Stimulated activated CD4-positive, alpha-beta T cell treated with anti-CD3 and anti-CD28 coated beads, Interleukin-4, amount 100 ng/mL, for 1 hour (primary cell): ENCODE measurements at regions not wholly inside any gene's neighbourhood (a gene's known extent, or its start where the extent isn't known, plus 50 kb on each side); places are given as distances from the start of the nearest gene placed in this dataset.

ENCODE experiments used
- DNase-seq: peaks from one replicate; pipeline ENCODE4 v3.0.0-alpha.2; 2020

DNA sequence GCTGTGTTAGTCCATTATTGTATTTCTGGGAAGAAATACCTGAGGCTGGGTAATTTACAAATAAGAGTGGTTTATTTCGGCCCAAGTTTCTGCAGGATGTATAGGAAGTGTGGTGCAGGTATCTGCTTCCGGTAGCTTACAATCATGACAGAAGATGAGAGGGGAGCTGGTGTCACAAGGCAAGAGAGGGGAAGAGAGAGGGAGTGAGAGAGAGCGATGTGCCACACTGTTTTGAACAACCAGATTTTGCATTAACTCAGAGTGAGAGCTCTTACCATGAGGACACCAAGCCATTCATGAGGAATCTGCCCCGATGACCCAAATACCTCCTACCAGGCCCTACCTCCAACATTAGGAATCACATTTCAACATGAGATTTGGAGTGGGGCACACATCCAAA is 627.6 kb upstream of the FRG1 start:
- DNase-seq, result no peak

DNA sequence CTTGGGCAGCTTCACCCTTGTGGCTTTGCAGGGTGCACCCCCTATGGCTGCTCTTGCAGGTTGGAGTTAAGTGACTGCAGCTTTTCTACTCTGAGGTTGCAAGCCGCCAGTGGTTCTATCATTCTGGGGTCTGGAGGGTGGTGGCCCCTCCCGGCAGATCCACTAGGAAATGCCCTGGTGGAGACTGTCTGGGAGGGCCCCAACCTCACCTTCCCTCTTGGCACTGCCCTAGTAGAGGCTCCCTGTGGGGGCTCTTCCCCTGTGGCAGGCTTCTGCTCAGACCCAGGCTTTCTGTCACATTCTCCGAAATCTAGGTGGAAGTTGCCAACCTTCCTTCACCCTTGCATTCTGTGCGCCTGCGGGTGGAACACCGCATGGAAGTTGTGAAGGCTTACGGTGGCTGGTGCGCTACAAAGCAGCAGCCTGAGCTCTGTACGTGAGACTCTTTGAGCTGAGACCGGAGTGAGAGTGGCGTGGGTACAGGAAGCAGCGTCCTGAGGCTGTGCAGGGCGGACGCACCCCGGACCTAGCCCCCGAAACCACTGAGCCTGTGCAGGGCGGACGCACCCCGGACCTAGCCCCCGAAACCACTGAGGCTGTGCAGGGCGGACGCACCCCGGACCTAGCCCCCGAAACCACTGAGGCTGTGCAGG is 626.7 kb upstream of the FRG1 start:
- DNase-seq, result no peak

DNA sequence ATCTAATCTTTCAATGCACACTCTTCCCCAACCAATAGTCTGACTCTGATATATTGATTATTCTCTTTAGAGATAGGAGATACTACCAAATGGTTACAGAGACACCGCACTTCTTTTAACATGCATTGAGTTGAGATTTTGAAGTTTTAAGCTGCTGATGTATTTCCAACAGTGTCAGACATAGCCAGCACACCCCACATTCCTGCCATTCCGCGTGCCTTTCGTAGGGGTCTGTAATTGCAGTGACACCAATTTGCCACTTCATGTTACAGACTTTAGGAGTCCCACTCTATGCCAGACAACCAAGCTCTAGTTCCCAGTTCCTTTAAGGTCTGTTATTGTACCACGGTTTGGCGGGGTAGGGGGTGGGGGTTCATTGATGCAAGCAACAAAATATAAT is 618.2 kb upstream of the FRG1 start:
- DNase-seq, result no peak

DNA sequence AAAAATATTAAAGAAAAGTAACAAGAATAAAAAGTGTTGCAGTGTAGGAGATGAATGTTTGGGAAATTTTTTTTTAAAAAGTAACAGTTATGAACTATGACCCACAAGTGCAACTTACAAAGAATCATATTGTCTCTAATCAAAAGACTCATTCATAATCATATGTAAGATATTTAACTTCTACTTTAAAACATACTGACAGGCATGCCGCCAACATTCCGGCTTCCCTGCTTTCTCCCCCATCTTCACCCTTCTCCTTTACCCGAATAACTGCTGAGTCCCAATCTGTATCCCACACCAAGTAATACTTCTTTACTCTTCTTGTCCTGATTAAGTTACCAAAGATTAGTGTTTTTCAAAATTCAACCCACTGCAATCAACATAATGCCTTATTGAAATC is 598.8 kb upstream of the FRG1 start:
- DNase-seq, result no peak

DNA sequence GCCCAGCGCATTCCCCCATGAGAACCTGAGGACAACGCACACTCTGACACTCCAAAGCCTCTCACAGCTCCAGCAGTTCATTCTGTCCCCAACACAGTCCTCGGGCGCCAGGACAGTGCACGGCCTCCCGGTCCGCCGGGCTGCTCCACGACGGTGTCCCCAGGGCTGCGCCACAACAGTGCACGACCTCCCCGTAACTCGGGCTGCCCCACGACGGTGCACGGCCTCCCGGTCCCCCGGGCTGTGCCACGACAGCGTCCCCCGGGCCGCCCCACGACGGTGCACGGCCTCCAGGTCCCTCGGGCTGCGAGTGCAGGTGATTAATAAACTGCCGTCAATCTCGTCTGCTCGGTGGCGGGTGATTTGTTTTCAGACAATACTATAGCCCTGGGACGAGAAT is 585.1 kb upstream of the FRG1 start:
- DNase-seq, result no peak

DNA sequence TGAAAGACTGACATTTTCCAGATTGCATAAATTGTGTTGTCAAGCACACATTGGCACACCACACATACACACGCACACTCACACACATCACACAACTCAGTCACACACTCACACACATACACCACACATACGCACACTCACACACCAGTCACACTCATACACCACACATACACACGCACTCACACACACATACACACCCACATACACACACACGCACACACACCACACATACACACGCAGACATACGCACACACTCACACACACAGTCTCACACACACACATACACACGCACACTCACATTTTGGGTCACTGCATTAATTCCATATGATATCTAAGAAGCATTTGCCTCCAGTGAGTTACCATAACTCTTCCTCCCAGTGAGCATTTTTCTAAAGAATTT is 578.3 kb upstream of the FRG1 start:
- DNase-seq, result no peak

DNA sequence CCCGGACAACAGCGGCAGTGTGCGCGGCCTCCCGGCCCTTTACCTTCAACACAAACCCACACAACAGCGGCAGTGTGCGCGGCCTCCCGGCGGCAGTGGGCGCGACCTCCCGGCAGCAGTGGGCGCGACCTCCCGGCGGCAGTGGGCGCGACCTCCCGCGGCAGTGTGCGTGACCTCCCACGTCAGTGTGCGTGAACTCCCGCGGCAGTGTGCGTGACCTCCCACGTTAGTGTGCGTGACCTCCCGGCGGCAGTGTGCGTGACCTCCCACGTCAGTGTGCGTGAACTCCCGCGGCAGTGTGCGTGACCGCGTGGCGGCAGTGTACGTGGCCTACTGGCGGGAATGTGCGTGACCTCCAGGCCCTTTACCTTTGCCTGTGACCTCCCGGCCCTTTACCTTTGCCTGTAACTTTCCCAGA is 576.6 kb upstream of the FRG1 start:
- no peak for DNase-seq

DNA sequence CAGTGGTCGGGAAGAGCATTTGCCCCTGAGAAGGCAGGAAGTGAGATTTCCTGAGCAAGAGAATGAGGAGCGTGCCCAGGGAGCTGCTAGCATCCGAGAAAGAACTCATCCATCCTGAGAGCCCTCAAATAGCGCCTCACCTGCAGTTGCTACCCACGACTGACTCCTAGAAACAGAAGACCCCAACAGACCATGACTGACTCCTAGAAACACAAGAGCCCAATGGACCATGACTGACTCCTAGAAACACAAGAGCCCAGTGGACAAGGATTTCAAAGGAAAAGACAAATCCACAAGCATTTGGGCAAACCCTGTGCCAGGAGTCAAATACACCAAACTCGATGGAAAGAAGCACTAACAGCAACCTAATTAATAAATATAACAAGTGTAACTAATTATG is 575.2 kb upstream of the FRG1 start:
- no peak for DNase-seq

DNA sequence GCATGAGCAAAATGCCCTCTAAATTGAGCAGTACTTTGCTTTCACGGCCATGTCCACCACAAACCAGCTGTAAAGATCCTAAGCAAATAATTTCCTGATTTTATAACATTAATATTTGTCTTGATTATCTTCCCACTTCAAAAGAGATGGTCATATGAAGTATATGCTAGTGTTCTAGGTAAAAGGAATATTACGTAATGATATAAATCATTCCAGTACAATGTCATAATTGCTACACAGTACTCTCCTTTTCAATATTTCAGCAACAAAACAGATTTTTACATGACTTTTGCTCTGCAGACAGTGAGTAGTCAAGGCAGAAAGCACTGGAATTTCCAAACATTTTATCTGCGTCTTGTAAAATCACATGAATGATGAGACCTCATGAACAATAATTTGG is 572.8 kb upstream of the FRG1 start:
- DNase-seq, result no peak

DNA sequence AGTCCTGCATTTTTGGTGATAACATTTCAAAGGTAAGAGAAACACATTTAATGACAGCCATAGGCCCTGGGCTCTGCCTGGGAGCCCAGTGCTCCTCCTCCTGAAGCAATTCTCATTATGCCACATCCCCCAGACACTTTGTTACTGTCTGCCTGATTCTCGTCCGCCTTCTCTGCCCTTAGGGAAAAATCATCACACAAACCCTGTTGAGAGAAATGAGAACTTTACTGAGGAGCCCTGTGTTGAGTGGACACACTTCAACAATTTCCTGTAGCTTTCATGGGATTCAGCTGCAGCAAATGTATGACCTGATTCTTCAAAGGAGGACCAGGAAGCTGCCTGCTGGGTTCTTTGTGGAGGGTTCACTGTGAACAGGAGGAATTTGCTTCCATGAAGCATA is 566.5 kb upstream of the FRG1 start:
- no peak for DNase-seq

DNA sequence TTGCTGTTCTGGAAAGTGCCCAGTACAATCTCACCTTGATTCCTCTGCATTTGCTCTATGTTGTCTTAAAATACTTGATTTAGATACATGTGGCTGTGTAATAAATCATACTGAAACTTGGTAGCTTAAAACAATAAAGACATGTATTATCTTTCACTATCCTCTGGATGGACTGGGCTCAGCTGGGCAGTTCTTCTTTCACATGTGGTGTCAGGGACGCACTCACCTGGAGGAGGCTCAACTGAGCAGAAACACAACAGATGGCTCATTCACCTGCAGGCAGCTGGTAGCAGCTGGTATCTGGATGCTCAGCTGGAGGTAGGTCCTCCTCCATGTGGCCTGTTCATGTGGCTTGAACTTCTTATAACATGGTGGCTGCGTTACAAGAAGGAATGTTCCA is 563.8 kb upstream of the FRG1 start:
- no peak for DNase-seq

DNA sequence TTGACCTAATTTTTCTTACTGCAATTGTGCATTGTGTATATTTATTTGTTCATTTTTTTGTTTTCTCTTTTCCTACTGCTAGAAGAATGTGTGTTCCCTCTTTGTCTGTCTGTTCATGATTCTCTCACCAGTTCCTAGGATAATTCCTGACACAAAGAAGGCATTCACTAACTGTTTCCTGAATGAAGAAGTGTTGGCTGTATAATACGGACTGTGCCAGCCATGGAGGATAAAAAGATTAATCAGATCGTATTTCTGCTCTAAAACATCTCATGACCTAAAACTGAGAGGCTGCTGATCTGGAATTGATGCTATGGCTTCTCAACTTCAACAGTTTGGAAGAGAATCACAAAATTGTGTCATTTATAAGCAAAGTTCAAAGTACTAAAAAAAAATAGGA is 563.1 kb upstream of the FRG1 start:
- DNase-seq, result no peak

DNA sequence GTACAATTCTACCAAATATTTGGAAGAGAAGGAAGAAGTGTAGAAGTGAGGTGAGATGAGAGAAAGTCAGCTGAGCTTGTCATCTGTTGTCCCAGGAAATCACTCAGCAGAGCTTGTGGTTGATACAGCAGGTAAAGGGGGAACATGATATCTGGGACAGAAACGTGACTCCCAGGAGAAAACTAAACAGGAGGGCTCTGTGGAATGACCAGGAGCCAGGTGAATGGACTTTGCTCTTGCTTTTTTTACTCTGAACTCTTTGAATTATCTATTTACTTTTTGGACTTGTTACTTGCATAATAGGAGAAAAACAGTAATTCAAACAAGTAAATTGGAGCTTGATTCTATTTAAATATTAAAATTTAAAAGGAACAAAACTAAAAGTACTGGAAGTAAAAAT is 555.6 kb upstream of the FRG1 start:
- no peak for DNase-seq

DNA sequence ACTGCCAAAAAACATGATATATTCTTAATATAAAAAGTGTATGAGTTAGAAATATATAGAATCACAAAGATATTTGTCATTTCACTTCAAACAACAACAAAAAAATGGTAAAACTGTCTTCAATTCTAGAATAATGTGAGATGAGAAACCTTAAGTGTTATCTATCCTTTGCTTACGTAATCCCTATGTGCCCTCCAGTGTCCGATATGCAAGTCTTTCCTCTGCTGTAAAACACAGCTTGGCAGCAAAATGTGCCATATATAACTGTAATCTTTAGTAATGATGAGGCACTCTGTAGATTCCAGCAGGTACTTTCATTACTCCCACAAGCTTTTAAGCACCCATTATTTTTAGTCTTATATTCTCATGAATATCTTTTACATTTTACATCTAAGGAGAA is 555.1 kb upstream of the FRG1 start:
- no peak for DNase-seq

DNA sequence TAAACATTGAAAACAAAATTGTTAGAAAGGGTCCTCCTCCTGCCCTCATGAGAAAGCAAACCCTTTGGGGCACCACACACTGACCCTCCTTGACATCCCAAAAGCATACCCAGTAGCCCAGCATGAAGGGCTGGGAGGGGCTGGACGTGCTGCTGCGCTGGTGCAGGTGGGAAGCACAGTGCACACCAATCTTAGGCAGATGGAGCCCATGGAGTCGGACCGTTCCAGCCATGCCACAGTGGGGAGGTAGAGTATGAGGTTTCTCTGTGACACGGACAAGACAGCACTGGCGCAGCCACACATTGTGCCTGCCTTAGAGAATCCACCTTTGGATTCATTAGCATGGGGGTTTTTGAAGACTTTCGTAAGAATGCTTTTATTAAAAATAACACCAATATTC is 544.2 kb upstream of the FRG1 start:
- no peak for DNase-seq

DNA sequence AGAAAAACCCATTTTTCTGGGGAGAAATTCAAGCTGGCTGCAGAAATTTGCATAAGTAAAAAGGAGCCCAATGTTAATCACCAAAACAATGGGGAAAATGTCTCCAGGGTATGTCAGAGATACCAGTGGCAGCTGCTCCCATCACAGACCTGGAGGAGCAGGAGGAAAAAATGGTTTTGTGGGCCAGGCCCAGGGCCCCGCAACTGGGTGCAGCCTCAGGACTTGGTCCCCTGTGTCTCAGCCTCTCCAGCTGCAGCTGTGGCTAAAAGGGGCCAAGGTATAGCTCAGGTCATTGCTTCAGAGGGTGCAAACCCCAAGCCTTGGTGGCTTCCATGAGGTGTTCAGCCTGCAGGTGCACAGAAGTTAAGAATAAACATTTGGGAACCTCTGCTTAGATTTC is 536.4 kb upstream of the FRG1 start:
- no peak for DNase-seq

DNA sequence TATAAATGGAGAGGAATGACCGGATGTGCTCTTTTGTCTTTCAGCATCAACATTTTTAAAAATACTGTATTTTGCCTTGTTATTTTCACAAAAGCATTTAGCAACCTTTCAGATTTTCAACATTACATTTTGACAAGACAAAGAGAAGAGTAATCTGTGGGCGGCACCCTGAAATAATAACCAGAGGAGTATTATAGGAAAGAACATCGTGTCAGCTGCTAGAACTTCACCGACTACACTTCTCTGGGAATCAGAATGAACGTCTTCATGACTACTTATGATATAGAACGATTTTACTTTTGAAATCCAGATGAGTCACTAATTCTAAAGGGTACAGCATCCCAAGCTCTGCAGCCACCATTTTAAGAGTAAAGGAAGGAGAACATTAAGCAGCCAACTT is 531.5 kb upstream of the FRG1 start:
- DNase-seq, result no peak

DNA sequence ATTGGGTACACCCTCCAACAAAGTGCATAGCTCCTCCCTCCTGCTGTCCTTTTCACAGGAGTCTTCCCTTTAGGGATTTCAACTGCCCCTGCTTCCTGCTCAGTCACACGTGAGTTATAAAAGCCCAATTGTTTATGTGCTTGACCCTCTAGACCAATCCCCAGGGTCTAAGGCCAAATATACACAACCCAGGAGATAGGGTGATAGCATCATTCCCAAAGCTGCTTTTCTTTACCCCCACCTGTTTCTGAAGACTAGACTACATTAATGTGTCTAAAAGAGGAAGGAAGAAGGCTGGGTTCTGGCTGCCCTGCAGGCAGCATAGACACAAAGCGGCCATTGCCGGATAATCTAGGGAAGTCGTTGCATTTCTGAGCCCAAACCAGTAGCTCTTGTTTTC is 526.7 kb upstream of the FRG1 start:
- no peak for DNase-seq

DNA sequence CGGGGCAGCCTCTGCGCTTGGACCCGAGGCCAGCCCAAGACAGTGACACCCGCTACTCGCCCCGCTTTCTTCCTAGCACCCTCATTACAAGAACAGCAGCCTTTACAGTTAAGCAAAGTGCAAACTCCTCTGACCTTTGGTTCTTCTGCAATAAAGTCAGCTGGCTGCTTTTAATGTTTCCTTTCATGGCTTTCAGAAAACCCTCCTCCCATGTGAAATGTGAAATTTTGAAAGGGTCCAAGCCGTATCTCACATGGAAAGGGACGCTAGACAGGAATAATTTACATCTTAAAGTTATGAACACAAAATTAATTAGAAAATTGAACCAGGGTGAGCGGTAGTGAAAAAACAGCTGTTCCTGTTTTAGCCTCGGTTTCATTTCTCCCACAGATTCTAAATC is 520.1 kb upstream of the FRG1 start:
- DNase-seq, result no peak

DNA sequence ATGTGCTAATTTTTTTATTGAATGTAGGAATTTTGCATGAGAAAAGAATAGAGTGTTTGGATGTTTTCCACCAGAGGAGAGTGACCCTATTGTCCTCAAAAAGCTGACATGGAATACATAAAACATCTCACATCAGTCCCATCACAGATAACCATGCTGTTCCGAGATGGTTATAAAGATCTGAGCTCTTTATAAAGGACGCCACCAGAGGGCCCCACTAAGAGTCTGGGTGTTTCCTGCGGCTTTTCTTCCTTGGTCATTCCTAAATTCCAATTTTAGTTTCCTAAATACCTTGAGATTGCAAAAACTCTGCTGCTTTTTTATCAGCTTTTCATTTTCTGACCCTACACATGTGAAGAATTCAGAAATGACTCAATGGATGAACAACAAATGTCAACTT is 504.5 kb upstream of the FRG1 start:
- no peak for DNase-seq

DNA sequence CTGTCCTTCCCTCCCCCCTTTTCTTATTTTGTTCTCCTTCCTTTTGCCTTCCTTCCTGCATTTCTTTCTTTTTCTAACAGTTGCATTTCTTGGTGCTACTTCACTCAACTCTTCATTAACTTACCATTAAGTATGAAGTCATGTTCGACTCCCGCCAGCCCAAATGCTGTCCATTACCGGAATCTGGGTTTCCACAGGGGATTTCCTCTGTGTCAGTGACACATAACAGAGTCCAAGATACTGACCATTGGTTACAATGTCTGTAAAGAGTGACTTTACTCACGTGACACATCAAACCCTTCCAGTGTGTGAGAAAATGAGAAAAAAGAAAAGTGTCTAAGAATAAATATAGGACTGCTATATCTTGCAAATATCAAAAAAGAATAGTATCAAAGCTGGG is 500.0 kb upstream of the FRG1 start:
- DNase-seq, result no peak

DNA sequence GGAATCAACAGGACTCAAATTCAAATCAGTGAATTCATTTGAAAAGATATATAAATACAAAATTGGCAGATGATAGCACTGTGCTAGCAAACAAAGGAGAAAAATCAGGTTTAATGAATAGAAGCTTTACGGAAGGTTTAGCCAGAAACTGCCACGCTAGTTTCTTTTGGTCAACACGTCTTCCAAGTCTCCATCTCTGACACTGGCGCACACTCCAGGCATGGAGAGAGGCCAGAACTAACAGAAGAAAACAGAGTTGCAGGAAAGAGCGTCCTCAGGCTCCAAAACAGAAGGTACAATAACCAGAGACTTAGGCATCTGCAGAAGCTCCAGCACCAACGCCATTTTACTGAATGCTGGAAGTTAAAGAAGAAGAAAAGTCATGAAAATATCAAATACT is 497.3 kb upstream of the FRG1 start:
- no peak for DNase-seq

DNA sequence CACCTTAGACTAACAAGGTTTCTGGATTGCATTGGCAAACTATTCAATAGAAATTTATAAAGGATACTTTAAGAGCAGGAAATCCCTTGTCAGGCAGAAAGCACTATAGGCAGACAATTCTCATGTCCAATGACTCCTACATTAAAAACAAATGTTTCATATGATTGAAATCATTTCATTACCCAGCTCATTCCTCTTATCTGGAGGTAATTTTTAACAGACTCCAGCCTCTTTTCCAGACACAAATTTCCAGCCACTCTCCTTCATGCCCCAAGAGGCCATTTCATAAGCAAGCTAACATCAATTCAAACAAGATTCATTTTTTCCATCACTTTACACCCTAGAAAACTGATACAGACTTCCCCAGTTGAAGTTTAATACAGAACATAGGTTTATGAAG is 495.1 kb upstream of the FRG1 start:
- DNase-seq, result no peak

DNA sequence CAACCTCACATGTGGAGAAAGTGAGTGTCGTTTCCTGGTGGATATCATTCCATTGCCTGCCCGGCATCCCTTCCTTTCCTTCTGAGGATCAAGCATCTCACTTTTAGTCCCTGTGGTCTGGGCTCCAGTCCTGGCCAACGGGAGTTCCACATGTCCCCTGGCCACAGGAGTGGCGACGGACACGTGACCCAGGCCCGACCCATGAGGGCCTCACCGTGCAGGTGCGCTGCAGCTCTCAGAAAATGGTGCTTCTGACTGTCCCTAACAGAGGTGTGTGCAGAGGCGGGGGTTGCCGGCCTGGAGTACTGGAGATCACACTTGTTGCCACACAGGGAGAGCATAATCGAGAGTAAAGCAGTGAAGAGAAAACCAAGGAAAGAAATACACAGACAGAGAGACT is 476.9 kb upstream of the FRG1 start:
- DNase-seq, result no peak

DNA sequence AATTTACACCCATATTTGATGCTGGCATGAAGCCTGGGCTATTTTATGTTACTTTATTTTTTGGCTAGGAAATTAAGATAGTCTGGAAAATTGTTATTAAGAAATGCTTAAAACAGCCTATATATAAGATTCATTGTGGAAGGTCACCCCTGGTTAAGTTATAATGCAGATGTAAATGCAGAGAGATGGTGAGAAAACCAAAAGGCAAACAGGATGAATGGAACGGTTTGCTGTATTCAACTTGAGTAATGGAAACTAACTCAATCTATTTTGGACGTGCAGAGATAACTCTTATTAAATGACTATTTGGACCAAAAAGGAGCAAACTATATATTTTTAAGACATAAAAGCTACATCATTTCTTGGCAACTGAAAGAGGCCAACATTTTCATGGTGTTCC is 446.3 kb upstream of the FRG1 start:
- DNase-seq, result no peak

DNA sequence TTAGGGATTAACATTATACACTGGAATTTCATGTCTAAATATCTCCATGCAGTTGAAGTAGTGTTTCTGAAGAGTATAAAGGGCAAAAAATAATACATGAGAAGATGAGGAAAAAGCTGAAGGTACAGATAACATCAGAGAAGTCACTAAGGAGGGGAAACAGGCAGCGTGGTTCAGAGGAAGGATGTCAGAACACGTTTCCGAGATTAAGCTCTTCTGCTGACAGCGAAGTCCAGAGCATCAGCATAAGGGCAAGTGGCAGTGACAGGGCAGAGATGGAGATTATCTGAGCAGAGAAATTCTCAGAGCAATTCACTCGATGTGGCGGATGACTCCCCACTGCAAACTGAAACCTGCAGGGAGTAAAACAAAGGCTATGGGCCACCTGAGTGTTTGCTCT is 443.2 kb upstream of the FRG1 start:
- no peak for DNase-seq
